ENCODE measurements at regions not wholly inside any gene's neighbourhood (a gene's known extent, or its start where the extent isn't known, plus 50 kb on each side); places are given as distances from the start of the nearest gene placed in this dataset.
"Not testable (repeated sequence)": the region's sequence is repeated elsewhere in the genome, so short reads cannot be mapped to it uniquely, and the experiment has no call there.

DNA sequence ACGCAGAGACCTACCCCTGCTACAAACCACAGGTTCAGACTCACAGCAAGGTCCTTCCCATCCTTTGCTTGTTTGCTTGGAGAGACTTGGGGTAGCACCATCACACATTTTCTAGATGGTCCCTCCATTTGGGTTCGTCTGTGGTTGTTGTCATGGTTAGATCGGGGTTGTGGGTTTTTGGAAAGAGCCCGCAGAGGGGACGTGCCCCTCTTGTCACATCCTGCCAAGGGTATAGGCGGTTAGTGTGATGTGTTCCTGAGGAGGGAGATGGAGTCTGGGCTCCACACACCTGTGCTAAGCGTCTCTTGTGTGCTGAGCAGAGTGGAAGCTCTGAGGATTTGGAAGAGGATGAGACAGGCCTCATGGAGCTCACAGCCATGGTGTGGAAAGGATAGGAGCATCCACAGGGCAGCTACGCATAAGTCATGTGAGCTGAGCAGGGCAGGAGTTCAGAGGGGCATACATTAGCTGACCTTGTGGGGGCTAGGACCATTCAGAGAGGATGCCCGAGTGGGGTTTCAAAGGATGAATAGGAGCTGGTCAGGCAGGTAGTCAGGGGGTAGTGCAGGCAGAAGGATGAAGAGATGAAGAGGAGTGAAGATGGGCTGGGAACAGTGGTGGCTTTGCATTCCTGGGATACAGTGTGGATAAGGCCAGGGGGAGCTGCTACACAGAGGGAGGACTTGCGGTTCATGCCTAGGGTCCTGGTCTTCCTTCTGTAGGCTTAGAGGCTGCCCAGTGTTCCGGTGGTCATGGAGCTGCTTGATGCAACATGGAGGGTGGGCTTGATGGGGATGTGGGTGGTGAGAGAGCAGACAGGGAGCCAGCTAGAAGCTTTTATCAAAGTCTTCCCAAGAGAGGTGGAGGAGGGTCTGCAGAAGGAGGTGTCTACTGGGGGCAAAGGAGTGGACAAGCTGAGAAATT lies 62.9 kb downstream of the ACKR3 start:
- no peak for DNase-seq

DNA sequence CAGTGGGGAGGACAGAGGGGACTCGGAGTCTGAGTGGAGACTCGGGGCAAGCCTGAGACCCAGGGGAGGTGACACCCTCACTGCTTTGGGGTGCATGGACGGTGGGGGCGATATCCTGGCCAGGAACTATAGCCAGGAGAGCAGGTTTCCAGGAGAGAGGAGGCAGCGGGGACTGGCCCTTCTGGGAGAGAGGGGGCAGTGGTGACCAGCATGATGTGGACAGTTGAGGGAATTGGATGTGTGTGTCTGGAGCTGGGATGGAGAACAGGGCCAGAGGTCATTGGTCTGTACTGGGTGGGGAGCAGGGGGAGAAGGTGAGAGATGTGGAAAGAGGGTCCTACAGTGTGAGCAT lies 63.6 kb downstream of the ACKR3 start:
- no peak for DNase-seq

GRCh38 chr2:236633775-236634560 lies 64.3 kb downstream of the ACKR3 start:
- DNase-seq, result no peak

- DNase-seq, result no peak
Observed at GRCh38 chr2:236636261-236636660, 66.6 kb downstream of the ACKR3 start.

DNA sequence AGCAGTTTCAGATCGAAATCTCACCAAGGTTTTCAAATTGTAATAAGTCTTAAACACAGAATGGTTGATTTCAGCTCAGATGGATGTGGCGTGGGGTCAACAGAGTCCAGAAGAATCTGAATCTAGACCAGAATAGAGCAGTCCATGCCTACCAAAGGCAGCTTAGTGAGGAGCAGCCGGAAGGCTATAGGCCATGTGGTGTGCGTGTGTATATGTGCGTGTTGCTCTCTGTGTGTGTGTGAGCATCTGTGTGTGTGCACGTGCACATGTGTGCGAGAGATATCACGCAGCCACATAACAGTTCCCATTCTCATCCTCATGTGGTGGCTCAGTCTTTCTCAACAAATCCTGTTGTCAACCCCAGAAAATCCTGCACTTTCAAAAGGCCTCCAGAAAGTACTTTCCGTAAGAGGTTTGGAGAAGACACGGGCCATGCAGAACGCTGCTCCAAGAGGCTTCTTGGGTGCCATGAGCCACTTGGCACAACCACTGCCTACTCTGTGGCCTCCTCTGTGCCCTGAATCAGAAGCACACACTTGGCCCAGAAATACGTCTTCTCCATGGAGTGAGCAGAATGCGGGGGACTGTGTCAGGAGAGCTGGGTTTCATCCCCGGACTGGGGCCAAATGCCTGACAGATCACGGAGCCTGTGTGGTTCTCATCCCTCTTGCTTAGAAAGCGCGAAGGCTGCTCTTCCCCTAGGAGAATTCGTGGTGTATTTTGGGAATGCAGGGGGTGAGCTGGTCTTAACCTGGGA lies 67.3 kb downstream of the ACKR3 start:
- DNase-seq, result no peak

GRCh38 chr2:236637686-236638569 lies 68.3 kb downstream of the ACKR3 start:
- DNase-seq, result no peak

DNA sequence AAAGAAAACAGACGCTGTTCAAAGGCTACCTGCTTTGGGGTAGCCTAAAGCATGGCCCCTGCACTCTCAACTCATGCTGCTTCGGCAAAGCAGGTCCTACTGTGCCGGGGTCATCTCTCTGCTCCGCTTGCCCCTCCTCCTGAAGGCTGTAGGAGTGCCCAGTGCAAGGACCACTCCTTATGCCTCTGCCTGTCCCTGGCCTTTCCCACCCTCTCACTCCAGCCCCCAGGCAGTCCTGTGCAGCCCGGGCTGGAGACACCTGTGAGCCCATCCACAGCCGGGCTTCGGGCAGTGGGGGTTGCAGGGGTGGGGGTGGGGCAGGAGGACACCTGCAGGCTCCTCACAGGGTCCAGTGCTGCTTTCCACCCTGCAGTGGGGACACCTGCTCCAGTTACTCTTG lies 69.1 kb downstream of the ACKR3 start:
- DNase-seq, result no peak

DNA sequence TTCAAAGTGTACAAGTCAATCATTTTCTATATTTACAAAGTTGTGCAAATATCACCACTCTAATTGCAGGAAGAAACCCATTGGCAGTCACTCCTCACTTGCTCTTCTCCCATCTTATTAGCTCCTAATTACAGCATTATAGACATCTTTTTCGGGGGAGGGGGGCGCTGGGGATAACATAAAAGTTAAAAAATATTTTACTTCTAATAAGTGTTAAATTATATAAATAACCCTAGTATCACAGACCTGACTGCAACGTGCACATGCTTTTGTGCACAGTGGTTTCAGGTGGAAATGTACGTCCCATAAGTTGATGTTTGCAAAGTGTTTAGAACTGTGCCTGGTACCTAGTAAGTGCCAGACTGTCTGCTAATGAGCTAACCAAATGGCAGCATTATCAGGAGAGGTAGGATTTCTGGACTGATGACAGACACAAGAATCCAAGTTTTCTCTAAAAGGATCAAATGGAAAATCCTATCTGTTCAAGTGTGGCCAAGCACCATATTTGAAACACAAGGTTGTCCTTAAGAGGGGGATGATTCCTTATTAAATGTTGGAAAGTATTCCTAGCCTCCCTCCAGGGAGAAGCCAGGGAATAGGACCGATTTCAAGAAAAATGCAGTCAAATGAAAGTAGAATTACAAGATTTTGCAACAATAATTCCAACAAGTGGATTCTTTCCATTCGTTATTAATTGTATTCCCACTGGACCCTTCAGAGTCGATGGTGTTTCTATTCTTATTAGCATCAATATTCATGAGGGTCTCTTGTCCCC lies 70.0 kb downstream of the ACKR3 start:
- no peak for DNase-seq

DNA sequence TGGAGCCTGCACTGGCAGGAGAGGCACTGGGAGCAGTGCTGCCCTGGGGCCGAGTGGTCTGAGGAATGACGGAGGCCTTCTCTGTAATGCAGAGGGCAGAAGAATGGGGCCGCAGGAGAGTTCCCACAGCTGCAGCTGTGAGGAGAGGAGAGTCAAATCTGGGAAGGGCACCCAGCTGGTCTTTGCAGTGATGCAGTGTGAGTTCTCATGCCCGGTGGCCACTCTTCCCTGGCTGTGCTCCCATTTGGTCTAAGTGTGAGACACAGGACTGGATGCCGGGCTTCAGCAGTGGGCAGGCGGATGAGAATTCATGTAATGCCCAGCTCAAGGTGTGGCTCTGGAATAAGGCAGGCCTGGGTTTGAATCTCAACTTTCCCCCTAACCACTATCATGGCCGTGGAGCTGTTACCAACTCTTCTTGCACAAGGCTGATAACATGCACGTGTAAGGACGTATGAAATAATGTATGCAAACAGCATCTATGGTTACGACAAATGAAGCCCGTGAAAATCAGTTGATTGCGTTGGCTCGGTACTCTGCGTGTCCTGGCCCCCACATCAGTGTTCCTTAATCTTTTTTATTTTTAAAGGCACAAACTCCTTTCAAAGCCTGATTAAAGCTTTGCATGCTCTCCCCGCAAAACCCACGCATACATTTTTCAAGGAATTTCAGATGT lies 71.6 kb downstream of the ACKR3 start:
- DNase-seq, result no peak

GRCh38 chr2:236642125-236642524 lies 72.5 kb downstream of the ACKR3 start:
- DNase-seq, result no peak

DNA sequence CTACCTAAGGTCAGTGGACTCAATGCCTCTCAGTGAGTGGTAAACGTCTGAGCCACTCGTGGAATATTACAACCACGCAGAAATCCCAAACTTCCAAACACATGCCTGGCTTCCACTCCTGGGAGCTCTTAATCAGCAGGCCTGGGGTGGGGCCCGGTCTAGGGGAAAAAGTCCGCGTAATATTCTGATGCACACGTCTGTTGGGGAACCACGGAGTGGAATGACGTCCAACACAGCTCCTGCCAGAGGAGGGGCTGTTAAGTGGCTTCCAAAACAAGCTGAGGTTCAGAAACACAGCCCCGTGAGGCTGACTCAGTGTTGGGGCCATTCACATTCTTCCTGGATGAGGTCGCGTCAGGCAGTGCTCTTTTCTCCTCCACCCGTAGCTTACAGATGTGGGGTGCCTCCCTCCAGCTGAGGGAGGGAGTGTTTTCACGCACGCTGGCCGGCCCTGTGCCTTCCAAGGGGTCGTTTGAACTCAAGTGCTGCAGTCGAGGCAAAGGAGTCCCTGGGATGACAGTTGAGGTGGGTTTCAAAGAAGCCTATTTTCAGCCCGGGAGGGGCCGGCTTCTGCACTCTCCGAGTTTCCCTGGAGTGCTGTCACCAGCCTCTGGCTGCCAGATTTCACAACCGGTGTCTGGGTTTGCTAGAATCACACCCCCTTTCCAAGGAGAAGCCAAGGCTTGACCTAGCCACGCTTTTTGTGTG lies 73.1 kb downstream of the ACKR3 start:
- DNase-seq, result no peak

- DNase-seq, result no peak
Observed at GRCh38 chr2:236643480-236643879, 73.9 kb downstream of the ACKR3 start.

DNA sequence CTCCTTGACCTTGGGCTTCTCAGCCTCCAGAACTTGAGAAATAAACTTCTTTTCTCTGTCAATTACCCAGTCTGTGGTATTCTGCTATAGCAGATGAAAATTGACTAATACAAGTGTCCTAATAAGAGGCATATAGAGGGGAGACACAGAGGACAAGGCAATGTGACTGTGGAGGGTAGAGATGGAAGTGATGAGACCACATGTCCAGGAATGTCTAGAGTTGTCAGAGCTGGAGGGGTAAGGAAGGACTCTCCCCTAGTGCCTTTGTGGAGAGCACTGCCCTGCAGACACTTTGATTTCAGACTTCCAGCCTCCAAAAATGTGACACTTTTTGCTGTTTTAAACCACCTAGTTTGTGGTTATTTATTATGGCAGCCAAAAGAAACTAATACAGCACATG lies 74.4 kb downstream of the ACKR3 start:
- no peak for DNase-seq

GRCh38 chr2:236644502-236644911 lies 74.9 kb downstream of the ACKR3 start:
- no peak for DNase-seq

GRCh38 chr2:236645141-236645540 lies 75.5 kb downstream of the ACKR3 start:
- DNase-seq, result not testable (repeated sequence)

GRCh38 chr2:236646441-236646840 lies 76.8 kb downstream of the ACKR3 start:
- no peak for DNase-seq

GRCh38 chr2:236646871-236647270 lies 77.2 kb downstream of the ACKR3 start:
- no peak for DNase-seq

GRCh38 chr2:236647621-236648020 lies 78.0 kb downstream of the ACKR3 start:
- no peak for DNase-seq

GRCh38 chr2:236653863-236654262 lies 84.2 kb downstream of the ACKR3 start:
- DNase-seq, result no peak

DNA sequence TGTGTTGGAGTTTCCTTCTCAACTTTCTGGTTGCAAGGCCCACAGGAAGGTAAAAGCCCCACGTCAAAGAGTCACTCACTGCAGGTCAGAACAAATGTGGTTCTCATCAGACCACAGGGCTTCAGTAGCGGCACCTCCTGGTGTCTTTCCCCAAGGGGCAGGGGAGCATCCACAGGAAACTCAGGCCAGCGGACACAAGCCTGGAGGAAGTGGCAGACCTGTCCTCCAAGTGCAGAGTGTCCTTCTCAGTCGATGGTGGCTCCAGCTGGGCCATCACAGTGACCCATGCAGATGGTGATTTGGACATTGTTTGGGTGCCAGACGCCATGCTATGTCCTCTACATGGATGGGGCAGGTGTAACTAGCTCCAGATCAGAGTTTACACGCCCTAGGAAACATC lies 84.9 kb downstream of the ACKR3 start:
- DNase-seq, result no peak
